Upper lobe of left lung (tissue), 4 donors: ENCODE measurements at regions not wholly inside any gene's neighbourhood (a gene's known extent, or its start where the extent isn't known, plus 50 kb on each side); places are given as distances from the start of the nearest gene placed in this dataset.

ENCODE experiments used
- CTCF ChIP-seq, 6 experiments: fragments of 450-650 bp in 4 of 6; fragments of 200-600 bp in 2 of 6; sonication (generic) in 2 of 6; IDR thresholded peaks; one replicate each; pipeline ENCODE4 v1.5.1; 2016 to 2019; ENCODE audit warnings: antibody characterized with exemption in 6 of 6
- EP300 ChIP-seq, 4 donors: sonication (generic); formaldehyde crosslinking; IDR thresholded peaks; one replicate each; pipeline ENCODE4 v1.5.1; 2017; ENCODE audit warnings: antibody characterized with exemption in 4 of 4, control low read depth in 2 of 4
- POLR2A ChIP-seq, 4 donors: fragments of 450-650 bp; IDR thresholded peaks; one replicate each; pipeline ENCODE4 v1.5.1; 2016 to 2017; ENCODE audit warnings: antibody characterized with exemption in 4 of 4, mild to moderate bottlenecking in 2 of 4
- POLR2AphosphoS5 ChIP-seq, 2 donors: sonication (generic); formaldehyde crosslinking; IDR thresholded peaks; one replicate each; pipeline ENCODE4 v1.5.1; 2017; ENCODE audit warnings: antibody characterized with exemption in 2 of 2

- no peak for TF ChIP-seq CTCF (IDR thresholded peaks at IDR 0.05)
- TF ChIP-seq EP300 (IDR thresholded peaks at IDR 0.05): no peak
- no peak for TF ChIP-seq POLR2AphosphoS5 (IDR thresholded peaks at IDR 0.05)
- no peak for TF ChIP-seq POLR2A (IDR thresholded peaks at IDR 0.05)
These were observed 694.3 kb downstream of the KCNJ2 start for GRCh38 chr17:70863436-70864248.
